Lung (tissue), 11 donors: ENCODE measurements at regions not wholly inside any gene's neighbourhood (a gene's known extent, or its start where the extent isn't known, plus 50 kb on each side); places are given as distances from the start of the nearest gene placed in this dataset.

Experiments used
- ATAC-seq: fragments of 200-7000 bp; cut with Tn5 transposase; one replicate; pipeline ENCODE4 v1.9.1; 2020; ENCODE audit warnings: moderate number of reproducible peaks; ENCODE audit not compliant: insufficient read depth, low FRiP score
- DNase-seq, 3 donors: peaks; one replicate each; pipeline ENCODE4 v3.0.0-alpha.2; 2013 to 2017
- H3K27ac ChIP-seq, 2 donors: one replicate each; pipeline ENCODE4 v1.5.1; 2013; ENCODE audit warnings: mild to moderate bottlenecking in 2 of 2, moderate library complexity in 2 of 2, control low read depth in 1 of 2, inconsistent platforms in 1 of 2, low read depth in 1 of 2, low read length in 1 of 2
- H3K27me3 ChIP-seq, 3 donors: one replicate each; pipeline ENCODE4 v1.5.1; 2013; ENCODE audit warnings: low read length in 2 of 3; ENCODE audit not compliant: control insufficient read depth in 3 of 3, insufficient read depth in 3 of 3
- H3K36me3 ChIP-seq, 4 donors: one replicate each; pipeline ENCODE4 v1.5.1; 2013; ENCODE audit warnings: low read length in 4 of 4, mild to moderate bottlenecking in 1 of 4, moderate library complexity in 1 of 4; ENCODE audit not compliant: control insufficient read depth in 4 of 4, insufficient read depth in 4 of 4
- H3K4me1 ChIP-seq, 5 donors: one replicate each; pipeline ENCODE4 v1.5.1; 2013; ENCODE audit warnings: low read length in 5 of 5, mild to moderate bottlenecking in 2 of 5, moderate library complexity in 1 of 5; ENCODE audit not compliant: control insufficient read depth in 5 of 5, insufficient read depth in 5 of 5
- H3K4me3 ChIP-seq: one replicate; pipeline ENCODE4 v1.5.1; 2013; ENCODE audit warnings: mild to moderate bottlenecking, control low read depth, moderate library complexity
- H3K9ac ChIP-seq, 2 donors: one replicate each; pipeline ENCODE4 v1.5.1; 2013; ENCODE audit warnings: low read length in 2 of 2, control low read depth in 1 of 2; ENCODE audit not compliant: insufficient read depth in 1 of 2
- H3K9me3 ChIP-seq, 4 donors: one replicate each; pipeline ENCODE4 v1.5.1; 2013; ENCODE audit warnings: low read length in 3 of 4, mild to moderate bottlenecking in 1 of 4, moderate library complexity in 1 of 4; ENCODE audit not compliant: control insufficient read depth in 4 of 4, insufficient read depth in 3 of 4
- WGBS, 2 donors: extraction: QIAGEN DNeasy Blood & Tissue Kit; methylation state at CpG; one replicate each; pipeline ENCODE4 v1.1.7; 2013; 5-methylcytosine and 5-hydroxymethylcytosine counted together
- TF ChIP-seq, protein P1 (sequence below): IDR thresholded peaks from 2 replicates; pipeline ENCODE4 v1.5.1; 2012; ENCODE audit warnings: mild to moderate bottlenecking; ENCODE audit errors: control extremely low read depth, extremely low read depth
- donor health status: control.
- donor health status: control.
- donor health status: Bipolar disorder and iron deficiency.
- donor health status: healthy.
- donor health status: DM: yes; HTN: yes; CAD: no.

DNA sequence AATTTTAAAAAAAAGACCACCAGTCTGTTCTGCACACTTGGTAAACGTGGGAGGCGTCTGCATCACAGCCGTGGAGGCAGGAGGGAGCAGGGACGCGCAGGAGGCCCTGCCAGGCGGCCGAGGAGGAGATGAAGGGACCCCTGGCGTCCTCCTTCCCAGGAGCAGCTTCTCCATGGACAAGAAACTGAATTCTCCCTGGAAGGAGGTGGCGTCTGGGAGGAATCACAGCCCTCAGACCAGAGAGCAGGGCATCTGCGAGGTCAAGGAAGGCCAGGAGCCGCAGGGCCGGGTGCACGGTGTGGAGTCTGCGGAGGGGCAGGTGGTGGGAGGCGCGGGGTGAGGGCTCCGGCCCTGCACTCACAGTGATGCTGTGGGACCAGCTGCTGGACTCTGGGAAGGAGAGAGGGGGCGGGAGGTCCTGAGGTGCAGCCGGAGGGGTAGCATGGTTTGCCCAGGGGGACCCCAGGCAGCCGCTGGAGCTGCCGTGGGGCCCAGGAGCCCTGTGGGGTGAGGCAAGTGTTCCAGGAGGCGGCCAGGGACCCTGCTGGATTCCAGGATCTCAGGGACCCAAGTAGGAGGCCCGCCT, 73.5 kb upstream of the GALNT9 start:
- Histone ChIP-seq H3K27me3 (peaks cover 3 to 20% (median 11%) of the 10 kb centered on the region in 3 donors), H3K9ac (no peak overlapping the region), H3K36me3 (no peaks in the 10 kb centered on the region), H3K4me1 (peaks cover 0 to 17% (median 0%) of the 10 kb centered on the region in 5 donors), H3K9me3 (no peaks in the 10 kb centered on the region), H3K4me3 (no peak overlapping the region), H3K27ac (no peak overlapping the region)
- 62 to 80% methylated on average over 23 of the region's 23 CpGs for WGBS, 2 donors
- DNase-seq: no peak
- TF ChIP-seq, protein P1, sequence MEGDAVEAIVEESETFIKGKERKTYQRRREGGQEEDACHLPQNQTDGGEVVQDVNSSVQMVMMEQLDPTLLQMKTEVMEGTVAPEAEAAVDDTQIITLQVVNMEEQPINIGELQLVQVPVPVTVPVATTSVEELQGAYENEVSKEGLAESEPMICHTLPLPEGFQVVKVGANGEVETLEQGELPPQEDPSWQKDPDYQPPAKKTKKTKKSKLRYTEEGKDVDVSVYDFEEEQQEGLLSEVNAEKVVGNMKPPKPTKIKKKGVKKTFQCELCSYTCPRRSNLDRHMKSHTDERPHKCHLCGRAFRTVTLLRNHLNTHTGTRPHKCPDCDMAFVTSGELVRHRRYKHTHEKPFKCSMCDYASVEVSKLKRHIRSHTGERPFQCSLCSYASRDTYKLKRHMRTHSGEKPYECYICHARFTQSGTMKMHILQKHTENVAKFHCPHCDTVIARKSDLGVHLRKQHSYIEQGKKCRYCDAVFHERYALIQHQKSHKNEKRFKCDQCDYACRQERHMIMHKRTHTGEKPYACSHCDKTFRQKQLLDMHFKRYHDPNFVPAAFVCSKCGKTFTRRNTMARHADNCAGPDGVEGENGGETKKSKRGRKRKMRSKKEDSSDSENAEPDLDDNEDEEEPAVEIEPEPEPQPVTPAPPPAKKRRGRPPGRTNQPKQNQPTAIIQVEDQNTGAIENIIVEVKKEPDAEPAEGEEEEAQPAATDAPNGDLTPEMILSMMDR: no peak
- ATAC-seq: no peak

DNA sequence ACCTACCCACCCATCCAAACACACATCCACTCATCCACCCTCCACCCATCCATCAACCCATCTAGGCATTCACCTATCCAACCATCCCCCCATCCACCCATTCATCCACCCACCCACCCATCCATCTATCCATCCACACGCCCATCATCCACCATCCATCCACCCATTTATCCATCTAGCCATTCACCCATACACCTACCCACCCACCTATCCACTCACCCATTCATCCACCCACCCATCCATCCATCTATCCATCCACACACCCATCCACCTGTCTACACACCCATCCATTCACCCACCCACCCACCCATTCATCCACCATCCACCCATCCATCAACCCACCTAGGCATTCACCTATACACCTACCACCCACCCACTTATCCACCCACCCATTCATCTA, 72.6 kb upstream of the GALNT9 start:
- Histone ChIP-seq H3K27ac (no peak overlapping the region), H3K9me3 (no peaks in the 10 kb centered on the region), H3K36me3 (no peaks in the 10 kb centered on the region), H3K27me3 (peaks cover 5 to 25% (median 11%) of the 10 kb centered on the region in 3 donors), H3K9ac (no peak overlapping the region), H3K4me1 (peaks cover 0 to 13% (median 0%) of the 10 kb centered on the region in 5 donors), H3K4me3 (no peak overlapping the region)
- 81 to 100% methylated on average over 1 of the region's 1 CpG for WGBS, 2 donors
- TF ChIP-seq, protein P1: no peak
- DNase-seq (no peak), ATAC-seq (no peak)

DNA sequence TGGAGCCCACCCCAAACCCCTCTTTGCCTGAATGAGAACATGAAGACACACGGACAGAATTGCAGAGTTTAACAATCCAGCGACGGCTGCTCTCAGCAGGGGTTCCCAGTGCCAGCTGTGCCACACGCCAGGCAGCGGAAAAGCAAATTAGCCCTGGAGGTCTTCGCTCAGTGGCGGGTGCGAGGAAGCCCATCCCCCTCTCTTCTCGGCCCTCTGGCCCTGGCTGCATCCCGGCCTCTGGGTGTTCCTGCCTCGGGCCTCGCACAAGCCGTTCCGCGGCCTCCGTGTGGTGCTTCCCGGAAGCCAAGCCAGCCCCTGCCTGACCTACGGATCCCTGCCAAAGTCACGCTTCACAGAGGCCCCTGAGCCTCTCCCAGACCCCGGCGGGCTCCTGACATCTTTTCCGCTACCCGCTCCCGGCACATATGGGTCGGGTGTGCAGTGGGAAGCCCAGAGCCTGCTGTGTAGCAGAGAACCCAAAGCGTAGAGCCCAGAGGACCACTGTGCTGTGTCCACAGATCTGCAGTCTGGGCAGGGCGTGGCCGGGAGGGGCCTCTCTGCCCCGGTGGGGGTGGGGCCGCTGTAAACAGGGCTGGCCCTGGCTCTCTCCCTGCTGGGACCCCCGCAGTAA, 70.7 kb upstream of the GALNT9 start:
- peaks cover 8 to 33% (median 10%) of the 10 kb centered on the region in 3 donors for H3K27me3 ChIP-seq
- no peak overlapping the region for H3K4me3 ChIP-seq
- peaks cover 0 to 13% (median 0%) of the 10 kb centered on the region in 5 donors for H3K4me1 ChIP-seq
- TF ChIP-seq, protein P1: no peak
- DNase-seq (peak; percentile 78 to 80 (median 79)), ATAC-seq (no peak)
- no peaks in the 10 kb centered on the region for H3K9me3 ChIP-seq
- 22 to 24% methylated on average over 30 to 31 of the region's 31 CpGs for WGBS, 2 donors
- no peak overlapping the region for H3K27ac ChIP-seq
- no peak overlapping the region for H3K9ac ChIP-seq
- no peaks in the 10 kb centered on the region for H3K36me3 ChIP-seq
